HEK293T (cell line): ENCODE measurements at regions not wholly inside any gene's neighbourhood (a gene's known extent, or its start where the extent isn't known, plus 50 kb on each side); places are given as distances from the start of the nearest gene placed in this dataset.

Source experiments
- BHLHE40 ChIP-seq: fragments of 450-650 bp; IDR thresholded peaks from 2 replicates; pipeline ENCODE4 v1.6.1; 2016; ENCODE audit warnings: mild to moderate bottlenecking, moderate library complexity, borderline replicate concordance
- FOXA1 ChIP-seq: fragments of 450-650 bp; IDR thresholded peaks from 2 replicates; pipeline ENCODE4 v1.6.1; 2016; ENCODE audit warnings: mild to moderate bottlenecking
- FOXK2 ChIP-seq: fragments of 450-650 bp; IDR thresholded peaks from 2 replicates; pipeline ENCODE4 v1.6.1; 2016; ENCODE audit warnings: mild to moderate bottlenecking
- FOXM1 ChIP-seq: fragments of 450-650 bp; IDR thresholded peaks from 2 replicates; pipeline ENCODE4 v1.6.1; 2017; ENCODE audit warnings: mild to moderate bottlenecking, borderline replicate concordance
- HDGF ChIP-seq: fragments of 450-650 bp; IDR thresholded peaks from 2 replicates; pipeline ENCODE4 v1.6.1; 2017; ENCODE audit warnings: antibody characterized with exemption, borderline replicate concordance
- LEF1 ChIP-seq: fragments of 450-650 bp; IDR thresholded peaks from 2 replicates; pipeline ENCODE4 v1.6.1; 2017; ENCODE audit warnings: mild to moderate bottlenecking, borderline replicate concordance
- NFRKB ChIP-seq: fragments of 450-650 bp; IDR thresholded peaks from 2 replicates; pipeline ENCODE4 v1.6.1; 2016; ENCODE audit warnings: mild to moderate bottlenecking, moderate library complexity
- SP1 ChIP-seq: fragments of 450-650 bp; IDR thresholded peaks from 2 replicates; pipeline ENCODE4 v1.6.1; 2017
- SUZ12 ChIP-seq: fragments of 450-650 bp; IDR thresholded peaks from 2 replicates; pipeline ENCODE4 v1.6.1; 2016; ENCODE audit warnings: mild to moderate bottlenecking
- TARDBP ChIP-seq: fragments of 450-650 bp; IDR thresholded peaks from 2 replicates; pipeline ENCODE4 v1.6.1; 2016
- ZNF384 ChIP-seq: fragments of 450-650 bp; IDR thresholded peaks from 2 replicates; pipeline ENCODE4 v1.6.1; 2016
- TF ChIP-seq, protein P1 (sequence below): fragments of 450-650 bp; IDR thresholded peaks from 2 replicates; pipeline ENCODE4 v1.6.1; 2016

DNA sequence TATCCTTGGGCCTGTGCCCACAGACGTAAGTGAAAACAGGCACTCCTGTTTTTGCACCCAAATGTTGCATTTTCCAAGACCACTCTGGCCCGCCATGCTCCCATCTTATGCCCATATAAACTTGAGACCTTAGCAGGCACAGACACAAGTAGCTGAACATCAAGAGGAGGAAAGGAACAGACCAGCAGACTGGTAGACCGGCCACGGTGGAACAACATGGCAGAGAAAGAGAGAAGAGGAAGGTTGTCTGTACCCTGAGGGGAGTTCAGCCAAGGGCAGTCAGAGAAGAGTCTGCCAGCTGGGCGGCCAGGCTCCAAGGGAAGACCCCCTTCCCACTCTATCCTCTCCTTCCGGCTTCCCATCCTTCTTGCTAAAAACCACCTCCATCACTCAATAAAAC lies 85.3 kb downstream of the GPR37 start:
- TF ChIP-seq, protein P1, sequence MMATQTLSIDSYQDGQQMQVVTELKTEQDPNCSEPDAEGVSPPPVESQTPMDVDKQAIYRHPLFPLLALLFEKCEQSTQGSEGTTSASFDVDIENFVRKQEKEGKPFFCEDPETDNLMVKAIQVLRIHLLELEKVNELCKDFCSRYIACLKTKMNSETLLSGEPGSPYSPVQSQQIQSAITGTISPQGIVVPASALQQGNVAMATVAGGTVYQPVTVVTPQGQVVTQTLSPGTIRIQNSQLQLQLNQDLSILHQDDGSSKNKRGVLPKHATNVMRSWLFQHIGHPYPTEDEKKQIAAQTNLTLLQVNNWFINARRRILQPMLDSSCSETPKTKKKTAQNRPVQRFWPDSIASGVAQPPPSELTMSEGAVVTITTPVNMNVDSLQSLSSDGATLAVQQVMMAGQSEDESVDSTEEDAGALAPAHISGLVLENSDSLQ, result no peak
- TF ChIP-seq FOXK2 (no peak), SP1 (no peak), FOXA1 (no peak), FOXM1 (no peak), BHLHE40 (no peak), LEF1 (no peak), NFRKB (no peak), ZNF384 (no peak), TARDBP (no peak), SUZ12 (no peak), HDGF (no peak)
